NCI-H748 treated with DMSO at 0.1 percent for 48 hours (cell line): ENCODE measurements at regions not wholly inside any gene's neighbourhood (a gene's known extent, or its start where the extent isn't known, plus 50 kb on each side); places are given as distances from the start of the nearest gene placed in this dataset.
"Not testable (repeated sequence)": the region's sequence is repeated elsewhere in the genome, so short reads cannot be mapped to it uniquely, and the experiment has no call there.

Source experiments
- DNase-seq: peaks from one replicate; lab custom pipeline; 2025; lab: John Stamatoyannopoulos, UW

GRCh38 chr6:27742833-27743573 is 169.2 kb downstream of the OR2B2 start:
- no peak for DNase-seq

- DNase-seq = not testable (repeated sequence)
Observed at GRCh38 chr6:27739902-27740301, 172.3 kb downstream of the OR2B2 start.

GRCh38 chr6:27736686-27737085 is 175.5 kb downstream of the OR2B2 start:
- DNase-seq = no peak

GRCh38 chr6:27728442-27728841 is 183.8 kb downstream of the OR2B2 start:
- DNase-seq = no peak

GRCh38 chr6:27726619-27727023 is 185.6 kb downstream of the OR2B2 start:
- DNase-seq = no peak

- DNase-seq = no peak
Observed at GRCh38 chr6:27720607-27721580, 191.3 kb downstream of the OR2B2 start.

GRCh38 chr6:27719039-27719438 is 193.2 kb downstream of the OR2B2 start:
- DNase-seq = not testable (repeated sequence)

- DNase-seq = no peak
Observed at GRCh38 chr6:27706431-27706830, 205.8 kb downstream of the OR2B2 start.

- no peak for DNase-seq
Observed at GRCh38 chr6:27700337-27700736, 211.9 kb downstream of the OR2B2 start.

GRCh38 chr6:27694547-27694874 is 217.7 kb downstream of the OR2B2 start:
- peak; percentile 57 for DNase-seq

- DNase-seq = peak; percentile 71
Observed at GRCh38 chr6:27693766-27694546, 218.2 kb downstream of the OR2B2 start.

- not testable (repeated sequence) for DNase-seq
Observed at GRCh38 chr6:27692133-27692532, 219.2 kb upstream of the ZNF184 start.

- DNase-seq = peak; percentile 98
Observed at GRCh38 chr6:27688014-27688586, 215.2 kb upstream of the ZNF184 start.

- DNase-seq = peak; percentile 95
Observed at GRCh38 chr6:27687154-27688013, 214.5 kb upstream of the ZNF184 start.

GRCh38 chr6:27685279-27685678 is 212.4 kb upstream of the ZNF184 start:
- no peak for DNase-seq

- peak; percentile 77 for DNase-seq
Observed at GRCh38 chr6:27684264-27685211, 211.6 kb upstream of the ZNF184 start.

GRCh38 chr6:27679964-27680694 is 207.2 kb upstream of the ZNF184 start:
- no peak for DNase-seq

- DNase-seq = no peak
Observed at GRCh38 chr6:27679308-27679963, 206.5 kb upstream of the ZNF184 start.

GRCh38 chr6:27678469-27678868 is 205.6 kb upstream of the ZNF184 start:
- no peak for DNase-seq
